Transverse colon (tissue), 4 donors: ENCODE measurements at regions not wholly inside any gene's neighbourhood (a gene's known extent, or its start where the extent isn't known, plus 50 kb on each side); places are given as distances from the start of the nearest gene placed in this dataset.

ENCODE experiments used
- DNase-seq: peaks from one replicate; pipeline ENCODE4 v3.0.0-alpha.2; 2019
- H3K27ac ChIP-seq, 4 donors: fragments of 200-600 bp; sonication (generic); 2 replicates each; pipeline ENCODE4 v1.5.1; 2016 to 2018; ENCODE audit warnings: inconsistent platforms in 4 of 4
- H3K27me3 ChIP-seq: fragments of 200-600 bp; sonication (generic); 2 replicates; pipeline ENCODE4 v1.5.1; 2017; ENCODE audit warnings: inconsistent platforms
- H3K36me3 ChIP-seq, 4 donors: fragments of 200-600 bp; sonication (generic); 2 replicates each; pipeline ENCODE4 v1.5.1; 2017 to 2019; ENCODE audit warnings: inconsistent platforms in 4 of 4
- H3K4me1 ChIP-seq, 4 donors: fragments of 200-600 bp; sonication (generic); 2 replicates each; pipeline ENCODE4 v1.5.1; 2017 to 2020; ENCODE audit warnings: inconsistent platforms in 4 of 4
- H3K4me3 ChIP-seq, 4 donors: fragments of 200-600 bp; sonication (generic); 1 replicate in 1 of 4; 2 replicates in 3 of 4; pipeline versions ENCODE4 v1.5.1 to v1.6.1; 2017 to 2019; ENCODE audit warnings: inconsistent platforms in 4 of 4
- H3K9me3 ChIP-seq, 2 donors: fragments of 200-600 bp; sonication (generic); 2 replicates each; pipeline ENCODE4 v1.5.1; 2017 to 2019; ENCODE audit warnings: inconsistent platforms in 2 of 2
- EP300 ChIP-seq: sonication (generic); formaldehyde crosslinking; IDR thresholded peaks from one replicate; pipeline ENCODE4 v1.6.1; 2017; ENCODE audit warnings: antibody characterized with exemption, low read depth
- POLR2A ChIP-seq: fragments of 450-650 bp; IDR thresholded peaks from one replicate; pipeline ENCODE4 v1.6.1; 2016; ENCODE audit warnings: antibody characterized with exemption, mild to moderate bottlenecking, moderate library complexity
- POLR2AphosphoS5 ChIP-seq, 3 donors: sonication (generic); formaldehyde crosslinking; IDR thresholded peaks; one replicate each; pipeline ENCODE4 v1.6.1; 2016; ENCODE audit warnings: antibody characterized with exemption in 3 of 3
- WGBS, 2 donors: methylation state at CpG; one replicate each; pipeline ENCODE4 v1.1.5; 2018; ENCODE audit warnings: low coverage in 1 of 2; 5-methylcytosine and 5-hydroxymethylcytosine counted together
- in situ Hi-C, 4 donors: fragments of 200-750 bp; cut with MboI; loops; one replicate each; pipeline versions ENCODE4 v1.15.0 to v1.15.1; 2017; ENCODE audit warnings: low sequenced_read_pairs in 3 of 4, low pct_ligation_motif_present in 1 of 4, low pct_unique_long_range_greater_than_20kb in 1 of 4
- intact Hi-C: fragments of 100-400 bp; cut with DNase I; formaldehyde crosslinking; loops from one replicate; pipeline ENCODE4 v1.15.1; 2023; ENCODE audit warnings: low total_unique reads
- TF ChIP-seq, protein P1 (sequence below), 5 experiments: fragments of 200-600 bp in 3 of 5; fragments of 450-650 bp in 2 of 5; sonication (generic) in 3 of 5; IDR thresholded peaks; 1 replicate in 2 of 5; 2 replicates in 3 of 5; pipeline ENCODE4 v1.5.1; 2016 to 2017; ENCODE audit warnings: antibody characterized with exemption in 5 of 5, inconsistent platforms in 3 of 5, mild to moderate bottlenecking in 2 of 5, moderate library complexity in 1 of 5

DNA sequence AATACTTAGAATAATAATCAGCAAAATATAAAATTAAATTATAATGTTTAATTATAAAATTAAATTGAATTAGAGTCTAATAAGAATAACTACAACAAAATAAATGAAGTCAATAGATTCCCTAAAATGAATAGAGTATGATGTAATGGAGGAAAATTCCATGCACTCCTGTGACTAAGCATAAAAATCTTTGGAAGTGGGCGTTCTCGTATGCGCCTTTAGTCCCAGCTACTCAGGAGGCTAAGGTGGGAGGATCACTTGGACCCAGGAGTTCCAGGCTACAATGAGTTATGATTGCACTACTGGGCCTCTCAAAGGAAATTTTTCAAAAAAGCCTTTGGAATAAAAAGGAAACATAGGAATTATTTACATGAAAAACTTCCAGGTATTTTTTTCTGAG is 955.4 kb upstream of the POU3F3 start:
- in situ Hi-C loops (no loop called here), intact Hi-C loops (no loop called here)
- H3K4me1 ChIP-seq = no peaks in the 10 kb centered on the region
- DNase-seq = no peak
- H3K27me3 ChIP-seq = no peaks in the 10 kb centered on the region
- H3K4me3 ChIP-seq = no peak overlapping the region
- H3K36me3 ChIP-seq = no peaks in the 10 kb centered on the region
- no peak overlapping the region for H3K27ac ChIP-seq
- no peaks in the 10 kb centered on the region for H3K9me3 ChIP-seq
- TF ChIP-seq POLR2AphosphoS5 (IDR thresholded peaks at IDR 0.05) (no peak), POLR2A (no peak), EP300 (no peak)
- TF ChIP-seq, protein P1, sequence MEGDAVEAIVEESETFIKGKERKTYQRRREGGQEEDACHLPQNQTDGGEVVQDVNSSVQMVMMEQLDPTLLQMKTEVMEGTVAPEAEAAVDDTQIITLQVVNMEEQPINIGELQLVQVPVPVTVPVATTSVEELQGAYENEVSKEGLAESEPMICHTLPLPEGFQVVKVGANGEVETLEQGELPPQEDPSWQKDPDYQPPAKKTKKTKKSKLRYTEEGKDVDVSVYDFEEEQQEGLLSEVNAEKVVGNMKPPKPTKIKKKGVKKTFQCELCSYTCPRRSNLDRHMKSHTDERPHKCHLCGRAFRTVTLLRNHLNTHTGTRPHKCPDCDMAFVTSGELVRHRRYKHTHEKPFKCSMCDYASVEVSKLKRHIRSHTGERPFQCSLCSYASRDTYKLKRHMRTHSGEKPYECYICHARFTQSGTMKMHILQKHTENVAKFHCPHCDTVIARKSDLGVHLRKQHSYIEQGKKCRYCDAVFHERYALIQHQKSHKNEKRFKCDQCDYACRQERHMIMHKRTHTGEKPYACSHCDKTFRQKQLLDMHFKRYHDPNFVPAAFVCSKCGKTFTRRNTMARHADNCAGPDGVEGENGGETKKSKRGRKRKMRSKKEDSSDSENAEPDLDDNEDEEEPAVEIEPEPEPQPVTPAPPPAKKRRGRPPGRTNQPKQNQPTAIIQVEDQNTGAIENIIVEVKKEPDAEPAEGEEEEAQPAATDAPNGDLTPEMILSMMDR (IDR thresholded peaks at IDR 0.05) = no peak
- WGBS, 2 donors = 77 to 94% methylated on average over 3 of the region's 3 CpGs

DNA sequence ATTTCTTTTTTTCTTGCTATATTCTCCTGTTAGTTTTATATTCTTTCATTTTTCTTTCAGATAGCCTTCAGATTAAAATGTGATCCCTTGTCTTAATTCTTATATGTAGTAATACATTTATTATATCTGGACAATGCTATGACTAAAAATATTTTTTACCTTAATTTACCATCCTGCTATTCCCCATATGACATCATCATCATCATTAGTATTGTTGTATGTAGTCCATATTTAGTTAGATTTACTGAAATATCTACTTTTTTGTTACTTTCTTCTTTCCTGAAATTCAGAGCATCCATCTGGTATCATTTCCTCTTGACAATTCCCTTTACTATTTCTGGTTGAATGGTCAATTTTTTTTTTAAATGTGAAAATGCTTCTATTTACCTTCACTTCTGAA is 951.6 kb upstream of the POU3F3 start:
- DNase-seq = no peak
- Histone ChIP-seq H3K36me3 (no peaks in the 10 kb centered on the region), H3K4me1 (no peaks in the 10 kb centered on the region), H3K27ac (no peak overlapping the region), H3K9me3 (no peaks in the 10 kb centered on the region), H3K4me3 (no peak overlapping the region), H3K27me3 (no peaks in the 10 kb centered on the region)
- intact Hi-C loops (loop anchor here (1.0 kb wide), 1 partner anchor 33 kb away; no protein-coding TSS in a partner anchor), in situ Hi-C loops (no loop called here)
- TF ChIP-seq, protein P1 (IDR thresholded peaks at IDR 0.05) = no peak
- no peak for TF ChIP-seq POLR2AphosphoS5 (IDR thresholded peaks at IDR 0.05)
- no peak for TF ChIP-seq EP300
- no peak for TF ChIP-seq POLR2A

DNA sequence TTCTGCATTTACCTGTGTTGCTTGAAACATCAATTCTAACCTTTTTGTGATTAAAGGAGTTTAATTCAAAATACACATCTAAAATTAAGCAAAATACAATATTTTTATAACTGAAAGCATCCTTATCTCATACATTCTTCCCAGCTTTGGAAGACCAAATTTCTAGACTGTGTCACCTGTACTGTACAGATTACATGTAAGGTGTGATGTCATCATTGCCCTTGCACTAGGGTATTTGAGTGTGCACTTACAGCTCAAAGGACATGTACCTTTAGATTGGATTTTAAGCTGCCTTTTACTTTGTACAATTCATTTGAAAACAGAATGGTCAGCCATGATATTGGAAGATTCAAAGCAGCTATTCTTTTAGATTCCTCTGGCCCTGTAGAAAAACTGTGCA is 932.8 kb upstream of the POU3F3 start:
- Histone ChIP-seq H3K4me3 (no peak overlapping the region), H3K9me3 (no peaks in the 10 kb centered on the region), H3K4me1 (no peaks in the 10 kb centered on the region), H3K36me3 (no peaks in the 10 kb centered on the region), H3K27me3 (no peaks in the 10 kb centered on the region), H3K27ac (no peak overlapping the region)
- DNase-seq = no peak
- in situ Hi-C loops = no loop called here
- intact Hi-C loops = no loop called here
- no peak for TF ChIP-seq EP300
- TF ChIP-seq, protein P1 (IDR thresholded peaks at IDR 0.05) = no peak
- TF ChIP-seq POLR2A = no peak
- no peak for TF ChIP-seq POLR2AphosphoS5 (IDR thresholded peaks at IDR 0.05)

DNA sequence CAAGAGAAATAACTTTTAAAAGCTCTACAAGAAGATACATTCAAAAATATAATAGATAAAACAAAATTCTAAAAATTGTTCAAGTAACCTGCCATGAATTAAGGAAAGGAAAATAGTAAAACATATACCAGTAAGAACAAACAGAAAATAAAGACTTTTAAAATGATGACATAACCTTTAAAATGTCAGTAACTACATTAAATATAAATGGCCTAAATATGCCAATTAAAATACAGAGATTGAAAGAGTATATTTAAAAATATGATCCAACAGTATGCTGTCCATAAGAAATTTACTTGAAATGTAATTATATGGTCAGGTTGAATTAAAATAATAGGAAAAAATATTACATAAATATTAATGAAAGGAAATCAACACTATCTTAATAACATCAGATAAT is 911.7 kb upstream of the POU3F3 start:
- in situ Hi-C loops (no loop called here), intact Hi-C loops (no loop called here)
- Histone ChIP-seq H3K9me3 (peaks cover 3% of the 10 kb centered on the region in 2 donors), H3K36me3 (no peaks in the 10 kb centered on the region), H3K4me1 (no peaks in the 10 kb centered on the region), H3K4me3 (no peak overlapping the region), H3K27ac (no peak overlapping the region), H3K27me3 (no peaks in the 10 kb centered on the region)
- no peak for TF ChIP-seq POLR2AphosphoS5 (IDR thresholded peaks at IDR 0.05)
- TF ChIP-seq, protein P1 (IDR thresholded peaks at IDR 0.05) = no peak
- TF ChIP-seq EP300 = no peak
- TF ChIP-seq POLR2A = no peak
- no peak for DNase-seq
